Motor neuron (in vitro differentiated cells): ENCODE measurements at regions not wholly inside any gene's neighbourhood (a gene's known extent, or its start where the extent isn't known, plus 50 kb on each side); places are given as distances from the start of the nearest gene placed in this dataset.
A peak's percentile ranks its signal among the peaks of the same experiment; 100 is the strongest.

Source experiments
- ATAC-seq, 8 experiments: fragments of 200-7000 bp; cut with Tn5 transposase; replicated peaks in 6 of 8; 2 replicates each; pipeline ENCODE4 v1.8.0; 2021; ENCODE audit warnings: mild to moderate bottlenecking in 8 of 8, moderate library complexity in 8 of 8
- H3K27ac ChIP-seq, 2 donors: fragments of 250-450 bp; sonication (Bioruptor Pico); 2 replicates each; pipeline ENCODE4 v1.9.0; 2021; ENCODE audit warnings: antibody characterized with exemption in 2 of 2, mild to moderate bottlenecking in 2 of 2, moderate library complexity in 1 of 2
- H3K4me1 ChIP-seq, 2 donors: fragments of 250-450 bp; sonication (Bioruptor Pico); replicated peaks in 1 of 2; 2 replicates each; pipeline ENCODE4 v1.6.1; 2021; ENCODE audit warnings: antibody characterized with exemption in 2 of 2, mild to moderate bottlenecking in 2 of 2, moderate library complexity in 1 of 2
- H3K4me3 ChIP-seq, 5 donors: fragments of 250-450 bp; sonication (Bioruptor Pico); 2 replicates each; pipeline ENCODE4 v1.9.0; 2021; ENCODE audit warnings: antibody characterized with exemption in 5 of 5, mild to moderate bottlenecking in 5 of 5, moderate library complexity in 4 of 5
- WGBS, 10 experiments: fragments of 450-650 bp; shearing (Covaris generic); methylation state at CpG; one replicate each; pipeline ENCODE4 v1.0.0; 2022; 5-methylcytosine and 5-hydroxymethylcytosine counted together
- in situ Hi-C, 9 experiments: fragments of 400-800 bp; cut with MboI; loops; one replicate each; pipeline ENCODE4 v1.15.0; 2021; ENCODE audit warnings: low sequenced_read_pairs in 9 of 9, low pct_unique_long_range_greater_than_20kb in 2 of 9; ENCODE audit not compliant: unreplicated experiment in 9 of 9

- ATAC-seq = no peak
- H3K4me1 ChIP-seq = peaks cover 4 to 5% of the 10 kb centered on the region in 2 donors
- 17 to 100% (median 88%) methylated on average over 1 of the region's 1 CpG; no CpG with 5 or more reads in 2 of the 10 experiments for WGBS, 10 experiments
- in situ Hi-C loops = no loop called here
- no peak overlapping the region for H3K27ac ChIP-seq
- H3K4me3 ChIP-seq = no peak overlapping the region
Measured at GRCh38 chr13:78714717-78715116, 55.8 kb upstream of the OBI1 start.

GRCh38 chr13:78712831-78713230, 53.9 kb upstream of the OBI1 start:
- H3K4me3 ChIP-seq = no peak overlapping the region
- peaks cover 4 to 5% of the 10 kb centered on the region in 2 donors for H3K4me1 ChIP-seq
- in situ Hi-C loops = no loop called here
- 0 to 53% (median 8%) methylated on average over 1 to 4 of the region's 4 CpGs; no CpG with 5 or more reads in 1 of the 10 experiments for WGBS, 10 experiments
- peak; percentile 43 to 98 (median 86) for ATAC-seq
- H3K27ac ChIP-seq = no peak overlapping the region

DNA sequence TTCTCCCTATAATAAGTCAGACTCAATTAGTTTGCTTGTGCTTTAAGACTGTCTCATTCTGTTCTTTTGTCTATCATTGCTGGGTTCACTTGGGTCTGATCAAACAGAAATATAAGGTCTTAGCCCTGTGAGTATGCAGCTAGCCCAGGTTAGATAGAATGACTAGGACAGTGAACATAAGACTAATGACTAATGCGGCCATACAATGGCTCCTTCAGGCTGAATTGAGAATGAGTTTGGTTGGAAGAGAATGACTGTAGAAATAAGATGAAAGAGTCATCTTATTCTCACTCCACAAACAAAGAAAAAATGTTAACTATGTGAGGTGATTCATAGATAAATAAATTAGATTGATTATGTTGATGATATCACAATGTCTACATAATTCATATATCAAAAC, 50.1 kb upstream of the OBI1 start:
- in situ Hi-C loops = no loop called here
- WGBS, 10 experiments = 40 to 100% (median 91%) methylated on average over 1 of the region's 1 CpG
- no peak overlapping the region for H3K27ac ChIP-seq

More for the DNA sequence above, 50.1 kb upstream of the OBI1 start:
- ATAC-seq = no peak
- Histone ChIP-seq H3K4me3 (no peak overlapping the region), H3K4me1 (peaks cover 0 to 5% of the 10 kb centered on the region in 2 donors)
